Vagina (tissue), 2 donors: ENCODE measurements at regions not wholly inside any gene's neighbourhood (a gene's known extent, or its start where the extent isn't known, plus 50 kb on each side); places are given as distances from the start of the nearest gene placed in this dataset.

ENCODE experiments used
- DNase-seq, 2 donors: peaks; one replicate each; pipeline ENCODE4 v3.0.0-alpha.2; 2017; ENCODE audit errors: extremely low spot score in 2 of 2
- H3K27ac ChIP-seq: fragments of 200-600 bp; sonication (generic); one replicate; pipeline ENCODE4 v1.5.1; 2019
- H3K27me3 ChIP-seq: fragments of 200-600 bp; sonication (generic); one replicate; pipeline ENCODE4 v1.5.1; 2019
- H3K36me3 ChIP-seq, 2 donors: fragments of 200-600 bp; sonication (generic); one replicate each; pipeline ENCODE4 v1.5.1; 2017 to 2019
- H3K4me1 ChIP-seq: fragments of 200-600 bp; sonication (generic); one replicate; pipeline ENCODE4 v1.5.1; 2019
- H3K4me3 ChIP-seq, 2 donors: fragments of 200-600 bp; sonication (generic); 1 replicate in 1 of 2; 2 replicates in 1 of 2; pipeline ENCODE4 v1.5.1; 2016 to 2019
- H3K9me3 ChIP-seq: fragments of 200-600 bp; sonication (generic); one replicate; pipeline ENCODE4 v1.5.1; 2019
- CTCF ChIP-seq, 3 experiments: fragments of 450-650 bp in 2 of 3; fragments of 200-600 bp in 1 of 3; sonication (generic) in 1 of 3; IDR thresholded peaks; one replicate each; pipeline ENCODE4 v1.5.1; 2017 to 2019; ENCODE audit warnings: antibody characterized with exemption in 3 of 3, mild to moderate bottlenecking in 2 of 3, moderate library complexity in 2 of 3
- POLR2A ChIP-seq, 2 donors: fragments of 450-650 bp; IDR thresholded peaks; one replicate each; pipeline ENCODE4 v1.6.1; 2017; ENCODE audit warnings: antibody characterized with exemption in 2 of 2, mild to moderate bottlenecking in 2 of 2, moderate library complexity in 2 of 2
- POLR2AphosphoS5 ChIP-seq, 2 donors: sonication (generic); formaldehyde crosslinking; IDR thresholded peaks; one replicate each; pipeline ENCODE4 v1.9.0; 2017; ENCODE audit warnings: antibody characterized with exemption in 2 of 2, mild to moderate bottlenecking in 2 of 2, low read depth in 1 of 2; ENCODE audit not compliant: insufficient read depth in 1 of 2
- intact Hi-C: fragments of 100-400 bp; cut with DNase I; formaldehyde crosslinking; loops from one replicate; pipeline ENCODE4 v1.15.1; 2023

- intact Hi-C loops = no loop called here
- peak in 1 of 2 donors; percentile 93 for DNase-seq
- no peaks in the 10 kb centered on the region for H3K27me3 ChIP-seq
Observed at GRCh38 chr1:30274976-30275621, 448.3 kb downstream of the MATN1 start.

GRCh38 chr1:30274173-30274970 lies 449.0 kb downstream of the MATN1 start:
- Histone ChIP-seq H3K27ac (no peak overlapping the region), H3K4me1 (no peaks in the 10 kb centered on the region), H3K4me3 (no peak overlapping the region), H3K27me3 (no peaks in the 10 kb centered on the region), H3K9me3 (no peaks in the 10 kb centered on the region), H3K36me3 (no peaks in the 10 kb centered on the region)
- DNase-seq = peak in 1 of 2 donors; percentile 94
- intact Hi-C loops = no loop called here
- no peak for TF ChIP-seq POLR2A (IDR thresholded peaks at IDR 0.05)
- no peak for TF ChIP-seq POLR2AphosphoS5 (IDR thresholded peaks at IDR 0.05; ENCODE audit: insufficient read depth in 1 of 2, low read depth in 1 of 2)
- no peak for TF ChIP-seq CTCF (IDR thresholded peaks at IDR 0.05)

More at GRCh38 chr1:30274976-30275621, 448.3 kb downstream of the MATN1 start:
- H3K27ac ChIP-seq = no peak overlapping the region
- H3K36me3 ChIP-seq = no peaks in the 10 kb centered on the region
- no peak overlapping the region for H3K4me3 ChIP-seq
- TF ChIP-seq POLR2AphosphoS5 (IDR thresholded peaks at IDR 0.05; ENCODE audit: insufficient read depth in 1 of 2, low read depth in 1 of 2) (no peak), POLR2A (IDR thresholded peaks at IDR 0.05) (no peak), CTCF (IDR thresholded peaks at IDR 0.05) (no peak)
- H3K9me3 ChIP-seq = no peaks in the 10 kb centered on the region
- no peaks in the 10 kb centered on the region for H3K4me1 ChIP-seq

- Histone ChIP-seq H3K9me3 (no peaks in the 10 kb centered on the region), H3K4me1 (no peaks in the 10 kb centered on the region), H3K27me3 (no peaks in the 10 kb centered on the region), H3K27ac (no peak overlapping the region), H3K4me3 (no peak overlapping the region), H3K36me3 (no peaks in the 10 kb centered on the region)
- DNase-seq = no peak
- no peak for TF ChIP-seq POLR2A (IDR thresholded peaks at IDR 0.05)
- TF ChIP-seq POLR2AphosphoS5 (IDR thresholded peaks at IDR 0.05; ENCODE audit: insufficient read depth in 1 of 2, low read depth in 1 of 2) = no peak
- no peak for TF ChIP-seq CTCF (IDR thresholded peaks at IDR 0.05)
- intact Hi-C loops = no loop called here
Observed at GRCh38 chr1:30273456-30273855, 449.9 kb downstream of the MATN1 start.

- DNase-seq = no peak
- Histone ChIP-seq H3K4me1 (no peaks in the 10 kb centered on the region), H3K9me3 (no peaks in the 10 kb centered on the region), H3K36me3 (no peaks in the 10 kb centered on the region), H3K4me3 (no peak overlapping the region), H3K27ac (no peak overlapping the region), H3K27me3 (no peaks in the 10 kb centered on the region)
- TF ChIP-seq CTCF (IDR thresholded peaks at IDR 0.05) = no peak
- no peak for TF ChIP-seq POLR2AphosphoS5 (IDR thresholded peaks at IDR 0.05; ENCODE audit: insufficient read depth in 1 of 2, low read depth in 1 of 2)
- no peak for TF ChIP-seq POLR2A (IDR thresholded peaks at IDR 0.05)
- intact Hi-C loops = no loop called here
Observed at GRCh38 chr1:30273021-30273325, 450.4 kb downstream of the MATN1 start.
